GM21390 (cell line): ENCODE measurements at regions not wholly inside any gene's neighbourhood (a gene's known extent, or its start where the extent isn't known, plus 50 kb on each side); places are given as distances from the start of the nearest gene placed in this dataset.
"Not testable (repeated sequence)": the region's sequence is repeated elsewhere in the genome, so short reads cannot be mapped to it uniquely, and the experiment has no call there.

Experiments
- ATAC-seq: cut with Tn5 transposase; IDR thresholded peaks from one replicate; pipeline ENCODE4 v1.9.1; 2021; ENCODE audit not compliant: unreplicated experiment

DNA sequence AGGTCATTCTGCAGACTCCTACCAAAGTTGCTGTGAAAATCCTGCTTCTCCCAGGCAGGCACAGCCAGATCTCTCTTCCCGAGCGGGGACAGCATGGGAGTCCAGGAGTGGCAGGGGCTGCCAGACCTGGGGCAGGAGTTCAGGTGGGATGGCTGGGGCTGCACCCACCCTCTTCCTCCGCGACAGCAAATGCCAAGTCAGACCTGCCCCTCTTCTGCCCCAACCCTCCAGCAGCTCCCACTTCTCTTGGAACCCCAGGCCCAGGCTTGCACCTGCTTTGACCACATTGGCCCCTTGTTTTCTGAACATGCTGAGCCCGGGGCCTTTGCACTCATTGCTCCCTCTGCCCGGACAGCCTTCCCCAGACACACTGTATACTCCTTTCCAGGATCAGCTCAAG, 288.2 kb upstream of the HS6ST1 start:
- no peak for ATAC-seq

DNA sequence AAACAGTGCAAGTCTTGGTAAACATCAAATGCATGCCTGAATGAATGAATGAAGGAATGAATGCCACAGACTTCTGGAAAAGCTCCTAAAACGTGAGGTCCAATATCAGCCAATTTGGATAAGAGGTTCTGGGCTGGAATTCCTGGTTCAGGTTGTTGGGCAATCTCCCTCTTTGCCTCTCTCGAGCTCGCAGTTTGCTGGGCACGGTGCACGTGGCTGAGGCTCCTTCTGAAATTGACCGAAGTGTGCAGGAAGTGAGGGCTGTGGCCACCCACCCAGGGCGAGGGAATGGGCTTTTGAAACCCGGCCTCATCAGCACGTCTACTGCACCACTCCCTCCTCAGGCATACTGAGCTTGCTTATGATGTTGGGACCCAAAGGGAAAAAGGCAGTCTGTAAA, 288.8 kb upstream of the HS6ST1 start:
- no peak for ATAC-seq

DNA sequence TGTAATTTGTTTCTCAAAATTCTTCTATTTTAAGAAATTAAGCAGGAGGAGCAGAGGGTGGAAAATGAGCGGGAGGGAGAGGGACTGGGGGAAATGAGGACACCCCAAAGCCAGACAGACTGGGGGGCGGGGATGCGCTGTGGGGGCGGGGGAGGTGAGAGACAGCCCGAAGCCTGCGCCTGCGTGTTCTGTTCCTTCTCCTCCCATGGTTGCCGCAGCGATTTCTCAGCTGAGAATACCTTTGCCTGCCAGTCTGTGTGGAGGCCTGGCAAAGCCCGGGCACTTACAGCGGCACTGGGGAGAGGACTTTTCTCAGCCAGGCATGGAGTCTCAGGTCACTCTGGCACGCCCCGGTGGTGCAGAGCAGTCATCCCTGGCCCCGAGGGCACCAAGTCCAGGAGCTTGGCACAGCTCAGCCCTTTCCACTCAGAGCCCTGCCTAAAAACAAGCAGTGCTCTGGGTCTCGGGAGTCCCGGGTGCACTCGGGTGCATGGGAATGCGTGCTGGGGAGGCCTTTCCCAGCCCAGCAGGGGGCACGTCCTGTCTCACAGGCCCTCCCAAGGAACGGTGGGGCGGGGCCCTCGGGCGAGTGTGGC, 289.3 kb upstream of the HS6ST1 start:
- ATAC-seq: no peak

DNA sequence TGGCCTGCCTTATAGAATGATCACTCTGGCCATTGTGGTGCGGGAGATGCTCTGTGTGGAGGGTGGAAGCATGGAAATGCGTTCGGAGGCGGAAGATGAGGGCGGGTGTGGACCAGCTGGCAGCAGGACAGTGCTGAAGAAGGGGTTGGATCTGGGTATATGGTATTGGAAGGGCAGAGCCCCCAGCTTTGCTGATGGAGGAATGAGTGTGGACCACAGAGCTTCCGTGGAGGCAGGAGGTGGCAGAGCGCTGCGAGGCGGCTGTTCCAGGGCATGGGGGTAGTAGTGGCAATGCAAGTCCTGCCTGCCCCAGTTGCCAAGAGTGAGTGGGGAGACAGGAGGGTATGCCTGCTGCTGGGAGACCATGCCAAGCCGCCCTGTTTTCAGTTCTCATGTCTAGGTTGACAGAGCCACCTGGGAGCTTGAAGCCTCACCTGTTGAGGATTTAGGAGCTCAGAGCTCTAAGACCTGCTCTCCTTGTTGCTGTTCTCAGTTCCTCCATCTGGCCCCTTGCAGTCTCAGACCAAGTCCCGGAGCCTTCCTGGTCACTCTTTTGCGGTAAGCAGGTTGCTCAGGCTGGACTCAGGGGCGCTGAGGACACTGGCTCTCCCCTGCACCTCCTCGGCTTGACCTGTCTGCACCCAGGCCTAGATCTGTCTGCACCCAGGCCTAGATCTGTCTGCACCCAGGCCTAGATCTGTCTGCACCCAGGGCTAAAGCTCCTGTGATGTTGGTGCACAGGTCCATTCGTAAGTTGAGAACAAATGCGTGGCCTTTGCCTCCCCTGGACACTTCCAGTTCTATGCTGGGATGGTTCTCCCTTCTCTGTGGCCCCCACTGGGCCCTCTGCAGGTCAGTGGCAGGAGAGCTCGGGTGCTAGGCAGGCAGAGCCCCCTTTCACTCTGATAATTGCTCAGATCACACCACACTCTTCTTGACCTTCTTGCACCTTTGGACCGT, 290.5 kb upstream of the HS6ST1 start:
- ATAC-seq: no peak

DNA sequence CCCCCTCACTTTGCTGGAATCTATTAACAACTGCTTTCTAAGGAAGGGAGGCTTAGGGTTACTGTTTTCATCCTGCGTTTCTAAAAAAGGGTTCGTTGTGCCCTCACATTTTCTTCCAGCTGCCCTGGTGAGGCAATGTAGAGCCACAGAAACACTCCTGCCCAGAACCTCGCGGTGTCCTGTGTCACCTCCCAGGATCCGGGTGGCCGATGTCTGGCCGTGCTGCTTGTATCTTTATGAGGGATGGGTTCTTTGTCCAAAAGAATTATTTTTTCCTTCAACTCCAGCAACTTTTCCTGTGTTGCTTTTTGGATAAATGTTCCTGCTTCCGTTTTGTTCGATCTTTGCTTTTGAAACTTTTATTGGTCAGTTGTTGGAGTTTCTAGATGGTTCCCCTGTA, 291.8 kb upstream of the HS6ST1 start:
- ATAC-seq: no peak

DNA sequence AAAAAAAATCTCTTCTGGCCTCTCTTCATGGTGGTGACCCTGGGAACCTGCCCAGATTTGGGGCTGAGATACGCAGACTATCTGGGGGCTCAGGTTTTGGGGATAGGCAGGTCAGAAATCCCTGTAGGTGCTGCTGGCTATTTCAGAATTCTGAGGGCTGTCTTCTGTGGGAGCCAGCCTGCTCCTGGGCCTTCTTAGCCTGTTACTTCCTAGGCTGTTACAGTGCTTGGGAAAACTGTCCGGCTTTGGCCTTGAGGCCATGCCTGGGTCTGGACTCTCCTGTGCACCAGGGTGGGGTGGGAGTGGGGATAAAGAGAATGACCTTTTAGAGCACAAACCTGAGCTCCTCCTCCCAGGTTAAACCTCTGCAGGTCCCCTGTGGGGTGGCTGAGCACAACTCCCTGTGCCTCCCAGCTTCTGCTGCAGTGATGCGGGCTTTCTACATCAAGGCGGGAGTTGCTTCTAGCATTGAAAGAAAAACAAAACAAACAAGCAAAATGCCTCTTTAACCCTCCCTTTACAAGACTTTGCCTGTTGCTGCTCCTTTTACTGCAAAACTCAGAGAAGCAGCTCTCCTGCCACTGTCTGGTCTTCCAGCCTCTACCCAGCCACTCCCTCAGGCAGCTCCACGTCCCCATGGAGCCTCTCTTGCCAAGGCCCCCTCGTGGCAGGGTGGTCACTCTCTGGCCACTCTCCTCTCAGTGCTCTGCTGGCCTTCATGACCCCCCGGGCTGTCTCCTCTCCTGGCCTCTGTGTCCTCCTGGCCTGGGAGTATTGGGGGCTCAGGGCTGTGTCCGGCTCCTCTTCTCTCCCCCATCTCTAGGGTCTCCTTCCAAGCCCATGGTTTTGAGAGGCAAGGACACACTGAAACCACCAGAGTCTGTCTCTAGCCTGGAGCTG, 293.0 kb upstream of the HS6ST1 start:
- no peak for ATAC-seq

DNA sequence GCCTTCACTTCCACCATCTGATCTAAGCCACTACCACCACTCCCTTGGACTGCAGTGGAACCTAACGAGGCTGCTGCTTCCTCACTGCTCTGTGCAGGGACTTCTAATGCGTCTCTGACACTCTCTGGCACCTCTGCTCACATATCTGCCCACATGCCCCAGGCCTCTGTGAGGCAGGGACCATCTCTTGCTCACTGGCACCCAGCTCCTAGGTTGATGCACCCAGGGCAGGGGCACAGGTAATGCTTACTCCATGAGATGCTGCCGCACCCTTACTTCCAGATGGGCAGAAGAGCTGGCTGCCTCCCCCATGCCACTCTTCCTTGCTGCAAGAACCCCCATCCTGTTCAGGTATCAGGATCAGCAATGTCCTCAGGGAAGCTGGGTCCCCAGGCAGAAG, 294.0 kb upstream of the HS6ST1 start:
- ATAC-seq: no peak

DNA sequence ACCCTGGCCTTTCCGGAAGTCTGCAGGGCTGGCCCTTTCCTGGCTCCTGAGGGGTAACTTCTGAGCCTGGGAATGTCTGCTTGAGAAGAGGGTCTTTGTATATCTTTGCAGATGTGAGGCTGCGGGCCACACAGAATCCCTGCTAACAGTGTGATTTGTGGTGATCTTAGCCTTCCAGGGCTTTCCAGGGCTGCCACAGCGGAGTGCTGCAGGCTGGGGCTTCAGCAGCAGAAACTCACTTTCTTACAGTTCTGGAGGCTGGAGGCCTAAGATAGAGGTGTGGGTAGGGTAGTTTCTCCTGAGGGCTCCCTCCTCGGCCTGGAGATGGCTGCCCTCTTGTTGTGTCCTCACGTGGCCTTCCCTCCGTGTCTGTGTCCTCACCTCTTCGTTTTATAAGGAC, 294.7 kb upstream of the HS6ST1 start:
- no peak for ATAC-seq

DNA sequence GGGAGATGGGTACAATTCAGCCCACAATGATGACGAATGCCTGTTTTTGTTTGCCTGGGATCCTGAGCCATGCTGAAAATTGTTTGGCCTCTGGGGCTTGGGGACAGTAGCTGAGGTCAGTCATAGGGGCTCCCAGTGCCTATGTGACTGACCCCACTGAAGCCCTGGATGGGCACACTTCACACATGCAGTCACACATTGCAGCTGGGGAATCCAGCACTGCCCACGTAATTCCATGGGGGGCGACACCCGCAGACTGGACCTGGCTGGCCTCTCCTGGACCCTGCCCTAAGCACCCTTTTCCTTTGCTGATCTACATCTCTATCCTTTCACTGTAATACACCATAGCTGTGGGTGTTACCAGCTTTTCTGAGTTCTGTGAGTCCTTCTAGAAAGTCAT, 295.2 kb upstream of the HS6ST1 start:
- no peak for ATAC-seq

DNA sequence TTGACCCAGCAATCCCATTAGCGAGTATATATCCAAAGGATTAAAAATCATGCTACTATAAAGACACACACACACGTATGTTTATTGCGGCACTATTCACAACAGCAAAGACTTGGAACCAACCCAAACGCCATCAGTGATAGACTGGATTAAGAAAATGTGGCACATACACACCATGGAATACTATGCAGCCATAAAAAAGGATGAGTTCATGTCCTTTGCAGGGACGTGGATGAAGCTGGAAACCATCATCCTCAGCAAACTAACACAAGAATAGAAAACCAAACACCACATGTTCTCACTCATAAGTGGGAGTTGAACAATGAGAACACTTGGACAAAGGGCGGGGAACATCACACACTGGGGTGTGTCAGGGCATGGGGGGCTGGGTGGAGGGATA, 296.2 kb upstream of the HS6ST1 start:
- not testable (repeated sequence) for ATAC-seq

DNA sequence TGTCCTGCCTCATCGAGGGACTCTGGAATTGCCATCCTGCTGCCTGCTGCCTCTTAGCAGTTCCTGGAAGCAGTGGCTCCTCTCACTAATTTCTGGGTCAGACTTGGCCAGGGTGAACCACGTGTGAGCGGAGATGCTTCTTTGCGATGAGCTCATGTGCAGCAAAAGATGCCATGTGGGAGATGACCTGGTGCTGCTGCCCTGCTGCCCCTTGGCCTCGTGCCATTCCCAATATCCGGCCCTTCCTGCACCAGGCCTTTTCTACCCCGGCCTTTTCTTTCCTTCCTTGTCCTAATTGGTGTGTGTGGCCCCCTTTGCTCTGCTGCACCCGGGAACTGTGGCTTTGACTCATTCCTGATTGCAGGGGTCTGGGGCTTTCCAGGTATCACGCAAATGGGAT, 296.9 kb upstream of the HS6ST1 start:
- no peak for ATAC-seq

DNA sequence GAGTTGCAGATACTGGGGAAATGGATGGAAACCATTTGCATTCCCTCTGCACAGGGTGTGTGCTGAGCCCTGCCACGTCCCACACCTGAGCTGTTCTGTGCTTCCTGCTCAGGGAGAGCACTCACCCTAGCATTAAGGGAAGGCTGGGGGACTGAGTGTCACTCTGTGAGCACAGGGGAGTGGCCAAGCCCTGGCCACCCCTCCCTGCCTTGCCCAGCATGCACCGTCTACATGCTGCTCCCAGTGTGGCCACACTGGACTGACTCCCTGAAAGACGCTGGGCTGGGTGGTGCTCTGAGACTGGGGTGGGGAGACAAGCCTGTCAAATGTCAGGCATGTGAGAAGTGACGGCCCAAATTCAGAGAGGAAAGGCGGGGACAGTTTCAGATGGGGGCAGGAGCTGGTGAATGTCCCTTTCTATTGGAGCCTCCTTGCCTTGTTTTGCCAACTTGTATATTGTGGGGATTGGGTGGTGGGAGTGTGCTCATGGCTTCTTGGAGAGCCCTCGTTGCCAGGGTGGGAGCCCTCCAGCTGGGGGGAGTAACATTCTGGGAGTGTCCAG, 298.4 kb upstream of the HS6ST1 start:
- ATAC-seq: no peak

DNA sequence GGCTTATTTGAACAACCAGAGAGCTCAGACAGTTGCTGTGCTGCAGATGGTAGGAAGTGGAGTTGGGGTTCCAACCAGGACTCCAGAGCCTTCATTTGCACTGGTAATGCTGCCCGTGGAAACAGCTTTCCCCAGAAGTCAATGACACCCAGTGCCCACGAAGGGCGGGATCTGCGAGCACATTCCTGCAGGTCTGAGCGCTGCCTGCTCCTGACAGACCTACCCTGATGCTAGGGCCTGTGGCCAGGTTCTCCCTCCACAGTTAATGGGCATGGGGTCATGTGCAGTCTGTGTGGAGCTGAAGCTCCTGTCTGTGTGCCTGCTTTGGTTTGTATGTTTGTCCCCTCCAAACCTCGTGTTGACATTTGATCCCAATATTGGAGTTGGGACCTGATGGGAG, 299.0 kb upstream of the HS6ST1 start:
- ATAC-seq: no peak

DNA sequence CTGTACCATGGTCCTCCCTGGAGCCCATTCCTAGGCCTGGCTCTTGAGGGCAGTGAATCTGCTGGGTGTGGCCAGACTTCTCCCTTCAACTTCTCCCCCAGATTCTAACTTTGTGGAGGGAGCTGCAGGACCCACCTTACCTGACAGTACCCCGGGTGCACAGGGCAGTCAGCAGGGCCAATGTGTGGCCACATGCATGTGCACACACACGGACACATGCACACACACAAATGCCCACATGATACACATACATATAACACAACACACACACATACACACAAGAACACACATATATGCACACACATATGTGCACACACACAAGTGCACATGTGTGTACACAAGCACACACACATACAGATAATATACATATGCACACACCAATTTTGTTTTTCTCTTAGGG, 300.0 kb upstream of the HS6ST1 start:
- ATAC-seq: no peak

DNA sequence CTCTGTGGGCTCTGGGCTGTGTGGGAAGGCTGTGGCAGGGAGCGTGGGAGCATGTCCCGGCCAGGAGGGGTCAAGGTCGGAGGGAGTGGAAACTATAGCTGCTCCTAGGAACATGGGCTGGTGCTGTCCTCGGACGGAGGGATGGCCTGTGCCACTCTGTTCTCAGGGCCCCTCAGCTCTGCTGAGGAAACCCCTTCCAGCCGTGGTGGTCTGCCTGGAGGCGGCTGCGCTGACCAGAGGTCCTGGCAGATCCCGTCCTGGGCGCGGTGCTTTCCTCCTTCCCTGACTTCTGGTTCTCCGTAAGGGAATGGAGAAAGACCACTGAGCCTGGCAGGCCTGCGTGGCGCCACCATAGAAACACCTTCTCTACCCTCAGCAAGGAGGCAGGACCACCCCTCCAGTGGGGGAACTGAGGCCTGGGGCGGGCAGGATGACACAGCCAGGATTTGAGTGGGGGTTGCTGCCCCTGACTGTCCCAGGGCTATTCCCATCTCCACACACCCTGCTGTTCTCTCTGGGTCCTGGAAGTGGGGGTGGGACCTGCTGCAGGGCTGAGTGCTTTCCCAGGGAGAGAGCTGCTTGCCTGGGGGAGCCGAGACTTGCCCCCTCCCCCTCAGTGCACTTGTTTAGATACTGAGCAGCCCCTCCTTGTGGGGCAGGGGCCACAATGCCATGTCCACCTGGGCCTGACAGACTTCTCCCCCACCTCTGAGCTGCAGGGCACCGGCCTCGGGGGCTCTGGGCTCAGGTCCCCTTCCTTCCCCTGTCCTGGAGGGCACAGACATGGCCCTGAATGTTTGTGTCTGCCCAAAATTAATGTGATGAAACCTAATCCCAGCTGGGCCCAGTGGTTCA, 301.0 kb upstream of the HS6ST1 start:
- ATAC-seq: no peak

DNA sequence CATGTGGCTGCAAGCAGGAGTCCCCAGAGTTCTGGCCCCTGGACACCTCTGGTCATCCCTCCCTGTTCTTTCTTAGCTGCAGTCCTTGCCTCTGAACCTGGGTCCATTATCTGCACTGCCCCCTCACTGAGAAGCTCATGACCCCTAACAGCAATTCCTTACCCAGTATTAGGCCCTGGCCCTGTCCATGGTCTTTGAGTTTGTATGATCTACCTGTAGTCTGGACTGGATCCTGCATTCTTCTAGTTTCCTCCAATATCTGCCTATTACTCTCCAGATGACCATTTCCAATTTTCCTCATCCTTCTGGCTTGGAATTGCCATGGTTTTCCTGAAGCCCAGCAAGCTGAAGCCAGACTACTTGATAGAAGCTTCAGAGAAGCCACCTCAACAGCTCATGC, 302.4 kb upstream of the HS6ST1 start:
- ATAC-seq: no peak

DNA sequence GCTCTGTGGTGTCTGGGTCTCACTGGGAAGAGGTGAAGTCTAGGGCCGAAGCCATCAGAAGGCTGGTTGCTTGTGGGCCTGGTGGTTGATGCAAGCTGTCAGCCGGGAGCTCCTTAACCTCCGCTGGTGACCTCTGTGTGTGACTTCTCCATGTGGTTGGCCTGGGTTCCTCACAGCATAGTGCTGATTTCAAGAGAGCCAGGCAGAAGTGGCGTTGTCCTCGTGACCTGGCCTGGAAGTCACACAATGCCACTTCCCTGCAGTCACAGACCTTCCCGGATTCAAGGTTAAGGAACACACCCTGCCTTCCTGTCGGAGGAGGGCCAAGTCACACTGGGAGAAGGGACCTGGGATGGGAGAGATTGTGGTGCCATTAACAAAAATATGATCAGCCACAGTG, 303.7 kb upstream of the HS6ST1 start:
- no peak for ATAC-seq

DNA sequence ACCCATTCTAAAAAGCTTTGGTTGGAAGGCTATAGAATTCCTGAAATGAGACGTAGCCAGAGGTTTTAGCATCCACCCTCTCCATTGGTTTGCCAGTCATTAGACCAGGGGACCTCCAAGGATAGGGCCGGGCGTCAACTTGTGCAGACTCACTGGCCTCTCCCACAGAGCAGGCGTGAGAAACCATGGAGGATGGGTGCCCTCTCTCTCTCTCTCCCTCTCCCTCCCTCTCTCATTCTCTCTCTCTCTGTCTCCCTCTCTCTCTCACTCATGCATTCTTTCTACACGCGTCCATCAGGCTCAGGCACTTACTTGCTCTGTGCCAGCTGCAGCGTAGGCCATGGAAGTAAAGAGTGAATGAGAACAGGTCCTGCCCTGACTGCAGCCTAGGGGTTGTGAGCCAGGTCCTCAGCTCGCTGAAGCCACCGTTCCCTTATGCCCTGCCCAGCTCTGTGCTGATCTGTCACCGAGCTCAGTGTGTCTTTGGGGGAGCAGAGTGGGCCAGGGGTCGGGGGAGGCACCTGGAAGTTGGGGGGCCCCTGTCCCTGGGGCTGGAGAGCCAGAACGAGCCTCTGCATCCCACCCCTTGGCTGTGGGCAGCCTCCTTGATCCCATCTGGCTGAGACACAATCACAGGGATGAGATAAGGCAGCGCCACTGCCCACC, 304.4 kb upstream of the HS6ST1 start:
- ATAC-seq: no peak

DNA sequence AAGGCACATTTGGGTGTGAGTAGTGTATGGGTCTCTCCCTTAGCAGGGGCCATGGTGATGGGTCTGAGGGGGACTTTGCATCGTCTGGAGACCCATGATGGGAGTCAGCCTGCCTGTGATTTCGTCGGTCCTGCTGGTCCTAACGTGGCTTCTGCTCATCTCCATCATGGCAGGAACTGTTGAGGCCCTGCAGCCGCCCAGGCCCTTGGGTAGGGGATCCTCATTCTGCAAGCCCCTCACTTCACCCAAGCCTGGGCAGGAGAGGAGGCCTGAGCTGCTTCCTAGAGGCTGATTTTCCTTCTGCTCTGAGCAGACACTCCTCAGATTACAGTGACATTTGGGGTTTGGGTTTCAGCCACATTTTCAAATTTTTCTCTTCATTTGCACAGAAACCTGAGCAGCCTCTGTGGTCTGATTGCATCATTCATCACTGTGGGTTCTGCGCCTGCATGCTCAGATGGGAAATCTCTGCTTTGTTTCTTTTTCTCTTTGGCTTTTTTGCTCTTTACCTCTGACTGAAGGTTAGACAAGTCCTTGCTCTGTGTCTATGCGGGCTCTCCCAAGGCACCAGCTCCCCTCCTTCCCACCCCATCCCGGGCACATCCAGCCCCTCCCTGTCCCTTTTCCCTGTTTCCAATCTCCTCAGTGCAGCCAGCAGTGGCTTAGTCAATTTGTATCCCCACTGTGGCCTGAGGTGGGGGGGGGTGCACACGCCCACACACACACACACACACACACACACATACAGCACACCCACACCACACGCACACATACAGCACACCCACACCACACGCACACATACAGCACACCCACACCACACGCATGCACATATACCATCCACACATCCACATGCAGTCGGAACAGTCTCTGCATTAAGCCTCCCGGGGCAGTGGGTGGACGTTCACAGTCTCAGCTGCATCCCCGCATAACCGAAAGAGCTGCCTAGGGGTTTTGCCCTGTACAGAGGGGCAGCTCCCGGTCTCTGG, 305.4 kb upstream of the HS6ST1 start:
- peak; percentile 93 for ATAC-seq
